Activated naive CD8-positive, alpha-beta T cell (primary cell): ENCODE measurements at regions not wholly inside any gene's neighbourhood (a gene's known extent, or its start where the extent isn't known, plus 50 kb on each side); places are given as distances from the start of the nearest gene placed in this dataset.

ENCODE experiments used
- H3K27ac Mint-ChIP-seq: one replicate; pipeline ENCODE4 v1.8.0; 2021; ENCODE audit warnings: mixed read lengths
- H3K27me3 Mint-ChIP-seq: one replicate; pipeline ENCODE4 v1.8.0; 2021; ENCODE audit warnings: mixed read lengths
- H3K36me3 Mint-ChIP-seq: one replicate; pipeline ENCODE4 v1.8.0; 2021; ENCODE audit warnings: mixed read lengths
- H3K4me1 Mint-ChIP-seq: one replicate; pipeline ENCODE4 v1.8.0; 2021; ENCODE audit warnings: low read depth, mixed read lengths
- H3K4me3 Mint-ChIP-seq: one replicate; pipeline ENCODE4 v1.8.0; 2021; ENCODE audit warnings: mild to moderate bottlenecking, mixed read lengths
- H3K9me3 Mint-ChIP-seq: one replicate; pipeline ENCODE4 v1.8.0; 2021; ENCODE audit warnings: low read depth, mixed read lengths

- Mint-ChIP-seq H3K9me3 (no peaks in the 10 kb centered on the region), H3K27me3 (no peaks in the 10 kb centered on the region), H3K4me1 (peaks cover 13% of the 10 kb centered on the region), H3K27ac (no peak overlapping the region), H3K36me3 (peaks cover 24% of the 10 kb centered on the region), H3K4me3 (no peak overlapping the region)
Measured at GRCh38 chr7:66864294-66864693, 56.7 kb upstream of the TMEM248 start.

- peaks cover 13% of the 10 kb centered on the region for H3K4me1 Mint-ChIP-seq
- peaks cover 21% of the 10 kb centered on the region for H3K36me3 Mint-ChIP-seq
- no peak overlapping the region for H3K27ac Mint-ChIP-seq
- H3K4me3 Mint-ChIP-seq = no peak overlapping the region
- H3K27me3 Mint-ChIP-seq = no peaks in the 10 kb centered on the region
- no peaks in the 10 kb centered on the region for H3K9me3 Mint-ChIP-seq
Measured at GRCh38 chr7:66865290-66865864, 55.6 kb upstream of the TMEM248 start.

GRCh38 chr7:66867198-66867790 lies 53.7 kb upstream of the TMEM248 start:
- Mint-ChIP-seq H3K9me3 (no peaks in the 10 kb centered on the region), H3K4me3 (no peak overlapping the region), H3K4me1 (peaks cover 13% of the 10 kb centered on the region), H3K36me3 (peaks cover 20% of the 10 kb centered on the region), H3K27me3 (no peaks in the 10 kb centered on the region), H3K27ac (no peak overlapping the region)

- H3K36me3 Mint-ChIP-seq = peaks cover 16% of the 10 kb centered on the region
- peaks cover 9% of the 10 kb centered on the region for H3K4me1 Mint-ChIP-seq
- peak overlapping the region; percentile 46 for H3K27ac Mint-ChIP-seq
- no peaks in the 10 kb centered on the region for H3K9me3 Mint-ChIP-seq
- H3K27me3 Mint-ChIP-seq = no peaks in the 10 kb centered on the region
- H3K4me3 Mint-ChIP-seq = no peak overlapping the region
Measured at GRCh38 chr7:66869660-66870450, 51.2 kb upstream of the TMEM248 start.

- Mint-ChIP-seq H3K9me3 (no peaks in the 10 kb centered on the region), H3K4me3 (no peak overlapping the region), H3K4me1 (peaks cover 5% of the 10 kb centered on the region), H3K27me3 (no peaks in the 10 kb centered on the region), H3K36me3 (peaks cover 16% of the 10 kb centered on the region), H3K27ac (no peak overlapping the region)
Measured at GRCh38 chr7:66871076-66871475, 49.9 kb upstream of the TMEM248 start.
